OCI-LY1 (cell line): ENCODE measurements at regions not wholly inside any gene's neighbourhood (a gene's known extent, or its start where the extent isn't known, plus 50 kb on each side); places are given as distances from the start of the nearest gene placed in this dataset.

ENCODE experiments used
- EZH2 ChIP-seq: fragments of 200-600 bp; sonication (generic), shearing (Covaris generic); IDR thresholded peaks from 2 replicates; pipeline ENCODE4 v1.8.0; 2017; ENCODE audit warnings: borderline replicate concordance, mixed run types, mild to moderate bottlenecking, antibody characterized with exemption, low read length, moderate library complexity, mixed read lengths
- TF ChIP-seq, protein P1 (sequence below): fragments of 200-600 bp; sonication (generic), shearing (Covaris generic); IDR thresholded peaks from 2 replicates; pipeline ENCODE4 v1.5.1; 2017; ENCODE audit warnings: mild to moderate bottlenecking, antibody characterized with exemption, low read length, moderate library complexity, mixed read lengths

DNA sequence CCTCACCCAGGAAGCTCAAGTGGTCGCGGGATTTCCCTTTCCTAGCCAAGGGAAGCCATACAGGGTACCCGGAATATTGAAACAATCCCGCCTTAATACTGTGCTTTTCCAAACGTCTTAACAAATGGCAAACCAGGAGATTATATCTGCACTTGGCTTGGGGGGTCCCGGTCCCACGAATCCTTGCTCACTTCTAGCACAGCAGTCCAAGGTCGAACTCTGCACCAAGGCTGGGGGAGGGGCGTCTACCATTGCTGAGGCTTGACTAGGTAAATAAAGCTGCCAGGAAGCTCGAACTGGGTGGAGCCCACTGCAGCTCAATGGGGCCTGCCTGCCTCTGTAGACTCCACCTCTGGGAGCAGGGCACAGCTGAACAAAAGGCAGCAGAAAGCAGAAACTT lies 1644.8 kb downstream of the PCDH9 start:
- TF ChIP-seq, protein P1, sequence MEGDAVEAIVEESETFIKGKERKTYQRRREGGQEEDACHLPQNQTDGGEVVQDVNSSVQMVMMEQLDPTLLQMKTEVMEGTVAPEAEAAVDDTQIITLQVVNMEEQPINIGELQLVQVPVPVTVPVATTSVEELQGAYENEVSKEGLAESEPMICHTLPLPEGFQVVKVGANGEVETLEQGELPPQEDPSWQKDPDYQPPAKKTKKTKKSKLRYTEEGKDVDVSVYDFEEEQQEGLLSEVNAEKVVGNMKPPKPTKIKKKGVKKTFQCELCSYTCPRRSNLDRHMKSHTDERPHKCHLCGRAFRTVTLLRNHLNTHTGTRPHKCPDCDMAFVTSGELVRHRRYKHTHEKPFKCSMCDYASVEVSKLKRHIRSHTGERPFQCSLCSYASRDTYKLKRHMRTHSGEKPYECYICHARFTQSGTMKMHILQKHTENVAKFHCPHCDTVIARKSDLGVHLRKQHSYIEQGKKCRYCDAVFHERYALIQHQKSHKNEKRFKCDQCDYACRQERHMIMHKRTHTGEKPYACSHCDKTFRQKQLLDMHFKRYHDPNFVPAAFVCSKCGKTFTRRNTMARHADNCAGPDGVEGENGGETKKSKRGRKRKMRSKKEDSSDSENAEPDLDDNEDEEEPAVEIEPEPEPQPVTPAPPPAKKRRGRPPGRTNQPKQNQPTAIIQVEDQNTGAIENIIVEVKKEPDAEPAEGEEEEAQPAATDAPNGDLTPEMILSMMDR = no peak
- TF ChIP-seq EZH2 = no peak
